HG03378 (cell line): ENCODE measurements at regions not wholly inside any gene's neighbourhood (a gene's known extent, or its start where the extent isn't known, plus 50 kb on each side); places are given as distances from the start of the nearest gene placed in this dataset.

Experiments used
- ATAC-seq: cut with Tn5 transposase; IDR thresholded peaks from one replicate; pipeline ENCODE4 v1.9.1; 2021; ENCODE audit warnings: mild to moderate bottlenecking, moderate library complexity; ENCODE audit not compliant: unreplicated experiment

GRCh38 chr2:30310371-30310770 is 79.0 kb downstream of the LBH start:
- ATAC-seq, result no peak

- ATAC-seq, result no peak
These were observed 79.6 kb downstream of the LBH start for GRCh38 chr2:30310955-30311354.

GRCh38 chr2:30311711-30312110 is 80.4 kb downstream of the LBH start:
- no peak for ATAC-seq

GRCh38 chr2:30312916-30313315 is 81.6 kb downstream of the LBH start:
- ATAC-seq, result no peak

- ATAC-seq, result no peak
These were observed 83.6 kb downstream of the LBH start for GRCh38 chr2:30314981-30315380.

- ATAC-seq, result no peak
These were observed 84.2 kb downstream of the LBH start for GRCh38 chr2:30315391-30316063.

- no peak for ATAC-seq
These were observed 85.1 kb downstream of the LBH start for GRCh38 chr2:30316408-30316807.

GRCh38 chr2:30318987-30319782 is 87.9 kb downstream of the LBH start:
- no peak for ATAC-seq

GRCh38 chr2:30321466-30321865 is 90.1 kb downstream of the LBH start:
- no peak for ATAC-seq

- ATAC-seq, result no peak
These were observed 92.2 kb downstream of the LBH start for GRCh38 chr2:30323499-30323898.

GRCh38 chr2:30324245-30324908 is 93.0 kb downstream of the LBH start:
- ATAC-seq, result no peak

GRCh38 chr2:30325600-30326328 is 94.4 kb downstream of the LBH start:
- no peak for ATAC-seq

- no peak for ATAC-seq
These were observed 95.2 kb downstream of the LBH start for GRCh38 chr2:30326497-30326896.

- no peak for ATAC-seq
These were observed 99.7 kb downstream of the LBH start for GRCh38 chr2:30331038-30331437.

- ATAC-seq, result no peak
These were observed 100.5 kb downstream of the LBH start for GRCh38 chr2:30331869-30332268.

GRCh38 chr2:30332791-30333453 is 101.6 kb downstream of the LBH start:
- no peak for ATAC-seq

GRCh38 chr2:30334762-30335363 is 103.5 kb downstream of the LBH start:
- ATAC-seq, result no peak

- no peak for ATAC-seq
These were observed 104.8 kb downstream of the LBH start for GRCh38 chr2:30336084-30336483.

GRCh38 chr2:30336978-30337841 is 105.9 kb downstream of the LBH start:
- ATAC-seq, result peak; percentile 88
